ENCODE measurements at regions not wholly inside any gene's neighbourhood (a gene's known extent, or its start where the extent isn't known, plus 50 kb on each side); places are given as distances from the start of the nearest gene placed in this dataset.

- no peaks in the 10 kb centered on the region for H3K9me3 ChIP-seq (ENCODE audit: low read length)
- no peak overlapping the region for H3K27ac ChIP-seq (ENCODE audit: low read length)
- no peaks in the 10 kb centered on the region for H3K79me2 ChIP-seq (replicated peaks; ENCODE audit: insufficient read depth, low read length)
- TF ChIP-seq EP300 (conservative IDR thresholded peaks at IDR 0.05; ENCODE audit: poor library complexity, severe bottlenecking) (no peak), TAF1 (IDR thresholded peaks at IDR 0.05; ENCODE audit: low read depth) (no peak), MXI1 (conservative IDR thresholded peaks at IDR 0.05; ENCODE audit: poor library complexity, severe bottlenecking) (no peak), SMC3 (conservative IDR thresholded peaks at IDR 0.05; ENCODE audit: poor library complexity) (no peak), REST (IDR thresholded peaks at IDR 0.05; ENCODE audit: borderline replicate concordance) (no peak), EZH2 (IDR thresholded peaks at IDR 0.05; ENCODE audit: borderline replicate concordance, insufficient read depth, low read length, poor library complexity, severe bottlenecking) (no peak)
- TF ChIP-seq, protein P1, sequence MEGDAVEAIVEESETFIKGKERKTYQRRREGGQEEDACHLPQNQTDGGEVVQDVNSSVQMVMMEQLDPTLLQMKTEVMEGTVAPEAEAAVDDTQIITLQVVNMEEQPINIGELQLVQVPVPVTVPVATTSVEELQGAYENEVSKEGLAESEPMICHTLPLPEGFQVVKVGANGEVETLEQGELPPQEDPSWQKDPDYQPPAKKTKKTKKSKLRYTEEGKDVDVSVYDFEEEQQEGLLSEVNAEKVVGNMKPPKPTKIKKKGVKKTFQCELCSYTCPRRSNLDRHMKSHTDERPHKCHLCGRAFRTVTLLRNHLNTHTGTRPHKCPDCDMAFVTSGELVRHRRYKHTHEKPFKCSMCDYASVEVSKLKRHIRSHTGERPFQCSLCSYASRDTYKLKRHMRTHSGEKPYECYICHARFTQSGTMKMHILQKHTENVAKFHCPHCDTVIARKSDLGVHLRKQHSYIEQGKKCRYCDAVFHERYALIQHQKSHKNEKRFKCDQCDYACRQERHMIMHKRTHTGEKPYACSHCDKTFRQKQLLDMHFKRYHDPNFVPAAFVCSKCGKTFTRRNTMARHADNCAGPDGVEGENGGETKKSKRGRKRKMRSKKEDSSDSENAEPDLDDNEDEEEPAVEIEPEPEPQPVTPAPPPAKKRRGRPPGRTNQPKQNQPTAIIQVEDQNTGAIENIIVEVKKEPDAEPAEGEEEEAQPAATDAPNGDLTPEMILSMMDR (IDR thresholded peaks at IDR 0.05; ENCODE audit: poor library complexity, severe bottlenecking) = no peak
- H3K27me3 ChIP-seq (ENCODE audit: insufficient read depth, low read depth, low read length) = no peaks in the 10 kb centered on the region
- H3K4me2 ChIP-seq (ENCODE audit: low read length) = no peak overlapping the region
- H3K36me3 ChIP-seq (ENCODE audit: insufficient read depth, low read length) = no peaks in the 10 kb centered on the region
- no peaks in the 10 kb centered on the region for H3F3A ChIP-seq (ENCODE audit: insufficient read depth, low read length, poor library complexity, severe bottlenecking)
- no peaks in the 10 kb centered on the region for H4K20me1 ChIP-seq (ENCODE audit: insufficient read depth)
- H3K4me3 ChIP-seq (ENCODE audit: low read length) = no peak overlapping the region
- H3K9me2 ChIP-seq (ENCODE audit: insufficient read depth, low read length) = no peaks in the 10 kb centered on the region
- H3K9ac ChIP-seq (ENCODE audit: low read length) = no peak overlapping the region
- H2AFZ ChIP-seq (ENCODE audit: low read depth, low read length) = no peak overlapping the region
Observed at GRCh38 chr3:193991666-193992424, 144.1 kb upstream of the HES1 start.

DNA sequence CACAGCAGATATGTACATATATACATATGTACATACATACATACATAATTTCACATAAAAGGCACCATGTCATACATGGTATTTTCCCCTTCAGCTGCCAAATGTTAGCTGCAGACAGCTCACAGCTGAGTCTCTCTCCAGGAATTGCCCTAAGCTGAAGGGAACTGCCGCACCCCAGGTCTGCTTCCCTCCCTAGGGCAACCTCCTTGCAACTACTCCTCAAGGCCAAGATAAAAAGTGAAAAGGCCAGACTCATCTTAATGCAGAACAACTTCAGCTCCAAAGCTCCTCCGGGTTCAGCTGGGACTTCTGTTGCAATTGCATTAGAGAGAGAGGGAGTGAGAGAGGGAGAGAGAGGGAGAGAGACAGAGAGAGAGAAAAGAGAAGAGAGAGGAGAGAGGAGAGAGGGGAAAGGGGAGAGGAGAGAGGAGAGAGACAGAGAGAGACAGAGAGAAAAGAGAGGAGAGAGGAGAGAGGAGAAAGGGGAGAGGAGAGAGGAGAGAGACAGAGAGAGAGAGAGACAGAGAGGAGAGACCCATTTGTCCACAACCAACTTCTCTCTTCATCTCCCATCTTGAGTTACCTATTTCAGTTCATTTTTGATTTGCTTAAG lies 143.4 kb upstream of the HES1 start:
- H3K9me2 ChIP-seq (ENCODE audit: insufficient read depth, low read length) = no peaks in the 10 kb centered on the region
- H3K27me3 ChIP-seq (ENCODE audit: insufficient read depth, low read depth, low read length) = no peaks in the 10 kb centered on the region
- H3K4me2 ChIP-seq (ENCODE audit: low read length) = no peak overlapping the region

More for the DNA sequence above, 143.4 kb upstream of the HES1 start:
- no peaks in the 10 kb centered on the region for H3K79me2 ChIP-seq (replicated peaks; ENCODE audit: insufficient read depth, low read length)
- H4K20me1 ChIP-seq (ENCODE audit: insufficient read depth) = no peaks in the 10 kb centered on the region
- H3K9ac ChIP-seq (ENCODE audit: low read length) = no peak overlapping the region
- H2AFZ ChIP-seq (ENCODE audit: low read depth, low read length) = no peak overlapping the region
- TF ChIP-seq TAF1 (IDR thresholded peaks at IDR 0.05; ENCODE audit: low read depth) (no peak), REST (IDR thresholded peaks at IDR 0.05; ENCODE audit: borderline replicate concordance) (no peak), RAD21 (conservative IDR thresholded peaks at IDR 0.05) (no peak), POLR2AphosphoS5 (IDR thresholded peaks at IDR 0.05) (no peak), EZH2 (IDR thresholded peaks at IDR 0.05; ENCODE audit: borderline replicate concordance, insufficient read depth, low read length, poor library complexity, severe bottlenecking) (no peak), SMC3 (conservative IDR thresholded peaks at IDR 0.05; ENCODE audit: poor library complexity) (no peak), EP300 (conservative IDR thresholded peaks at IDR 0.05; ENCODE audit: poor library complexity, severe bottlenecking) (no peak), MXI1 (conservative IDR thresholded peaks at IDR 0.05; ENCODE audit: poor library complexity, severe bottlenecking) (no peak)
- TF ChIP-seq, protein P1 (IDR thresholded peaks at IDR 0.05; ENCODE audit: poor library complexity, severe bottlenecking) = no peak
- H3K36me3 ChIP-seq (ENCODE audit: insufficient read depth, low read length) = no peaks in the 10 kb centered on the region
- H3K27ac ChIP-seq (ENCODE audit: low read length) = no peak overlapping the region
- no peaks in the 10 kb centered on the region for H3K9me3 ChIP-seq (ENCODE audit: low read length)
- no peaks in the 10 kb centered on the region for H3F3A ChIP-seq (ENCODE audit: insufficient read depth, low read length, poor library complexity, severe bottlenecking)
- H3K4me3 ChIP-seq (ENCODE audit: low read length) = no peak overlapping the region

Measured in neural cell (in vitro differentiated cells).